Ureter (tissue), 1 donor: ENCODE measurements at regions not wholly inside any gene's neighbourhood (a gene's known extent, or its start where the extent isn't known, plus 50 kb on each side); places are given as distances from the start of the nearest gene placed in this dataset.
"Not testable (repeated sequence)": the region's sequence is repeated elsewhere in the genome, so short reads cannot be mapped to it uniquely, and the experiment has no call there.

Experiments used
- DNase-seq: peaks from one replicate; pipeline ENCODE4 v3.0.0-alpha.2; 2020; ENCODE audit warnings: low spot score
- donor health status: DM: yes; HTN: yes; CAD: no.

DNA sequence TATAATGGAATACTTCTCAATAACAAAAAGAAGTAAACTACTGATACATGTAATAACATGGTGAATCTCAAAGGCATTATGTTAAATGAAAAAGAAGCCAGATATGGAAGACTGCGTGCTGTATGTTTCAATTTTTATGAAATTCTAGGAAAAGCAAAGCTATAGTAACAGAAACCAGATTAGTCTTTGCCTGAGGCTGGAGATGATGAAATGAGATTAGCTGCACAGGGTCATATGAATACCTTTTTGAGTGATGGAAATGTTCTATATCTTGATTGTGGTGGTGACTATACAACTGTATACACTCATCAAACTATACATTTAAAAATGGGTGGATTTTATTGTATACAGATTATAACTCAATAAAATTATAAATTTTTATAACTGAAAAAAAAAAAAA, 113.5 kb downstream of the TMEM30B start:
- DNase-seq = no peak

DNA sequence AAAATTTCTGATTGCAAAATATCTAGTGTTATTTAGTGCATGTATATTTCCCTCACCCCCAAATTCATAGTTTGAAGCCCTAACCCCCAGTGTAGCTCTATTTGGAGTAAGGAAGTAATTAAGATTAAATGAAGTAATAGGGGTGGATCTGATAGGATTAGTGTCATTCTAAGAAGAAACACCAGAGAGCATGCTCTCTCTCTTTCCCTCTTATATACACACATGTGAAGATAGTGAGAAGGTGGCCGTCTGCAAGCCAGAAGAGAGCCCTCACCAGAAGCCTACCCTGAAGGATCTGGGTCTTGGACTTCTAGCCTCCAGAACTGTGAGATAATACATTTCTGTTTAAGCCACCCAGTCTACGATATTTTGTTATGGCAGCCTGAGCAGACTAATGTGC, 120.3 kb downstream of the TMEM30B start:
- no peak for DNase-seq

DNA sequence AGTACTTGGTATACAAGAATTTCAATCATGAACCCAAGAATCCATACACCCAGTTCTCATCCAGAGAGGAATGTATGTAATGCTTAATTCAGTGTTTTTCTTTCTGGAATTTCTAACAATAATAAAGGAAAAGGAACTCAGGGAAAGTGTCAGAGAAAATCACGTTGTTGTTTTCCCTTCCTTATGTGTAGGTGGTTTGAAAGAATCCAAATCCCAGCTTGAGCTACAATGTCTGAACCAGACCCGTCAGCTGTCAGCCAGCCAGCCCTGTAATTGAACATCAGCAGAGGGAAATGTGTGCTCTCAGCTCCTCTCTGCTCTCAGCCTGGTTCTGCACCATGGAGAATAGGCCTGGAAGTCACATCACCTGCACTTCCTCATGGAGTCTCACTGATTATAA, 126.5 kb downstream of the TMEM30B start:
- DNase-seq = no peak

DNA sequence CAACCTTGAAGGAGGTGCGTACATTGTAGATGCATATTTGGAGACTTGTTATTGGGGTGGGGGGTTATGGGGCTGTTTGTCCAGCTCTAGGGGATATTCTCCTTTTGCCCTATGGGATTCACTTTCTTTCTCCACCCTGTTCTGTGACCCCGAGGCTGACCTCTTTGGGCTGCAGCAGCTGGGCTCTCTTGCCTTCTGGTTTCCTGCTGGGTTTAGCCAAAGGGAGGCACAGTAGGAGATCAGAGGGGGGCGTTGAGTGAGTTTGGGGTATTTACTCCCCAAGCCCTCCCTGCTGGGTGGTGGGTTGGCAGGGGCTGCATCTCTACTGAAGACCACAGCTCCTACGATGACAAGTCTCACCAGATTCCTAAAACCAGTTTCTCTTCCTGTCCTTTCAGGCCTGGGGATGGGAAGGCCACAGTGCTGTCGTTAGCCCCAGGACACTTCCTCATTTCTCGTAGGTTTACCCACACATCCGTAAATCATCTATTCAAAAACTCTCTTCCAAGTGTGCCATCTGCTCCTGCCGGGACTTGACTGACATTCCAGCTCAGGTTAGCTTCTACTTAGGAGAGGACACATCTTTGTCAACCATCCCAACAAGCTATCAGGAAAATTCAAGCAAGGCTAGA, 127.1 kb downstream of the TMEM30B start:
- DNase-seq = no peak

DNA sequence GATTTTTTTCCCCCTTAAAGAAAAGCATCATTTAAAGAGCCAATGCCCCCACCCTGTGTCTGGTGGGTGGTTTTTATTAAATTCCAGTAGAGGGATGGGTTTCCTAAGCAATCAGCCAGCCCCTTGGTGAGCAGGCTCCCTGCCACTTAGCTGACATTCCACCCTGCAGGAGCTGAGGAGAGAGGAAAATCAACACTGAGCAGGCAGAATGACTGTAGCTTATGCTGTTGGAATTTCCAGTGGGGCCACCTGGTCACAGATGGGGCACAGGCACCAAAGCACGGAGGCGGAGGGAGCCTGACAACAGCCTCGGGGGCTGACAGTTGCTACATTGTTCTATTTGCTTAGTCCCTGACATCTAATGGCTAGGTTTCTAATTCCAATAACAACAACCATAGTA, 127.7 kb downstream of the TMEM30B start:
- no peak for DNase-seq

DNA sequence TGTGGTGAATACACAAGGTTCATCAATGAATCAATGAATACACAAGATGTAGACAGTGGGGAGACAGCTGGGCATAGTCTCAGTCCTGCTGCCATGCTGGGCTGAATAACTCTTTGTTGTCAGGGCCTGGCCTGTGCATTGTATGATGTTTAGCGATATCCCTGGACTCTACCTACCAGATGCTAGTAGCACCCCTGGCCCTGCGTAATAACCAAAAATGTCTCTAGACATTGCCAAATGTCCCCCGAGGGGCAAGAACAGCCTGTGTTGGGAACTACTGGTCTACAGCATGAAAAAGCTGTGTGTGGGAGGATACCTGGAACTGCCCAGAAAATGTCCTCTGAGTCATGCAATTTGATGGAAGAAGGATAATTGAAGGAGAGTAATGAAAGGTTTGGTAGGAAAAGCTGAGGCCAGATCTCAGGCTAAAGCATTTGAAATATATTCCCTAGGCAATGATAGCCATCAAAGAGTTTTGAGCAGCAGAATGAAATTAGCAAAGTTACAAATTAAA, 128.2 kb downstream of the TMEM30B start:
- no peak for DNase-seq

DNA sequence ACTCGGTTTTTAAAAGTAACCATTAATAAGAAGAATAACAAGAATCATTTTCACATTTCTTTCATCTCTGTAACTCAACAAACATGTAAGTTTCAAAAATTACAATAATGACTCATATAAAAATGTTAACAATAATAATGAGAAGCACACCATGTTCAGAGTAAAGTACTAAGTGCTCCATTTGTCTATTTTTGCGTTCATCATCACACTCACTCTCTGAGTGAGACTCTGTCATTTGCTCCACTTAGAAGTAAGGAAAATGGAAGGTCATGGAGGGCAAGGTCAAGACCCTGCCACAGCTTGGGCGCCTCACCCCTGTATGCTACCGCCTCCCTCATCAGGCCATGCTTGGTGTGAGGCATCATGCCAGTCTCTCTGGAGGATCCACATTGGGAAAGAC, 129.9 kb downstream of the TMEM30B start:
- no peak for DNase-seq

DNA sequence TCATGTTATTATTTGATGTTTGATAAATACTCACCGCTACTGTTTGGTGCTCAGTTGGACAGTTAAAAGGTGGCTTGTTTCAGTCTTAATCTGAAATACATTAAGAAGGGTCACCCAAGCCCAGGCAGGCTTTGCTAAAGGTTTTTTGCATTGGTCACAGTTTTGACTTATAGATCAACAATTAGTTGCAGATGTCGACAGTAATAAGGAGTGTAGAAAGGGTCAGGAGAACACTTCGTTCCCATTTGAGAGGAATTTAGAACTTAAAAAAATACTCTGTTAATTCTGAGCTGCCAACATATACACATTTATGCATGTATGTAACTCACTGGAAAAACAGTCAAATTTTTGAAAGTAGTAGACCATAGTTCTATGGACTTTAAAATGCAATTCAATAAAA, 130.3 kb downstream of the TMEM30B start:
- DNase-seq = no peak

DNA sequence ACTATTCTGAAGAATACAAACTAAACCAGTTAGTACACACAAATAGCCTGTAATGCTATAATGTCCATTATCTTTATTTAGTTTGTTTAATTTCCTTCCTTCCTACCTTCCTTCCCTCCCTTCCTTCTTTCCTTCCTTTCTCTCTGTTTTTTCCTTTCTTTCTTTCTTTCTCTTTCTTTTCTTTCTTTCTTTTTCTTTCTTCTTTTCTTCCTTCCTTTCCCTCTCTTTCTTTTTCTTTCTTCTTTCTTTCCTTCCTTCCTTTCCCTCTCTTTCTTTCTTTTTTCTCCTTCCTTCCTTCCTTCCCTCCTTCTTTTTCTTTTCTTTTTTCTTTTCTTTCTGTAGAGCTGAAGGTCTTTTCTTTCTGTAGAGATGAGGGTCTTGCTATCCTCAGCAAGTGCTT, 131.2 kb downstream of the TMEM30B start:
- DNase-seq = no peak

DNA sequence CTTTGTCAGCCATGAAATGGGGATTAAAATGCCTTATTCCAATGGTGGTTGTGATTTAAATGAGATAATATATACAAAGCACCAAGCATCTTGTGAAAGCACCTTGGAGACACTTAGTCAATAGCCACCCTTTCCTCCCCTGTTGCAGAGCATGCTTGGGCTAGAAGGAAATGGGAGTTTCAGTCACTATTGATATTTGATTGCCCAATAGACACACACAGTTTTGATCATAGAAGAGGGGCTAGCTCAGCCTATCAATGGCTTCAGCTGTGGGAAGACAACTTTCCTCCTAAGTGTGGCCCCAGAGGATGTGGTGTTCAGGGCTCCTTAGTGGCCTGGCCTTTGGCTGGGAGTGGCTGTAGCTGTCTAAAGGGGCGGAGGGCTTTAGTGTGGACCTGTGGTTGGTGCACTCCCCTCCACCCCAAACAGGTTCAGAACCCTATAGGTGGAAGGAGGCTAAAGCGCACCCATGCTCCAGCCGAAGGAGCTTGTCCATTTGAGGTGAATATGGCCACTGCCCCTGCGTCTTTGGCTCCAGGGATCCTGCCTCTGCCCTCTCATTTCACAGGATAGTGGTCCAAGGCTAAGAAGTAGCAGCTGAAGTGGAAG, 132.3 kb downstream of the TMEM30B start:
- DNase-seq = no peak

DNA sequence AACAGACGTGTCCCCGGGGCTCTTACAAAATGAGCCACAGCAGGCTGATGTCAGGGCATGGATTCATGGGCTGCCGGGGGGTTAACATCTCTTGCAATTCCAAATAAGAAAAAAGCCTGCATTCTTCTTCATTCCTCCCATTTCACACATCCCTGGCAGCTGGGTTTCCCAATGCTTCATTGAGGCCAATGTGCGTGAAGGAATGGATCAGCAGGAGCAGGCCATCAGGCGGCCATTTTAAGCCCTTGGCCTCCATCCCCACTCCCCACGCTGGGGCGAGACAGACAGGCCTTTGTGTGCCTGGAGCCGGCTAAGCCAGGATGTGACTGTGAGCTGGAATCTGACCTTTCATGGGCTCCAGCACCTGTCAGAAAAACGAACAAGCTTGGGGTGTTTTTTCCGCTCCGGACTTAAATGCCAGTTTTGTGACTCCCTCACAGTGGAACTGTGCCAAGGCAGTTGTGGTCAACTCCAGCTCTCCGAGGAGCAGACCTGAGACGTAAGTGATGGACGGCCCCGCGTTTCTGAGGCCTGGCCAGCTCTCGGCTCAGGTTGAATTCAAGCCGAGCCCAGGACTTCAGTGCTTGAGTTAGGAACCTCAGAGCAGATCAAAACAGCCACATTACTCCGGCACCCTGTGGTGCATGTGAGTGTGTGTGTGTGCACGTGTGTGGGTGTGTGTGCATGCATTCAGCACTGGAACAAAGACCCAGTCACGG, 133.1 kb downstream of the TMEM30B start:
- DNase-seq = no peak

DNA sequence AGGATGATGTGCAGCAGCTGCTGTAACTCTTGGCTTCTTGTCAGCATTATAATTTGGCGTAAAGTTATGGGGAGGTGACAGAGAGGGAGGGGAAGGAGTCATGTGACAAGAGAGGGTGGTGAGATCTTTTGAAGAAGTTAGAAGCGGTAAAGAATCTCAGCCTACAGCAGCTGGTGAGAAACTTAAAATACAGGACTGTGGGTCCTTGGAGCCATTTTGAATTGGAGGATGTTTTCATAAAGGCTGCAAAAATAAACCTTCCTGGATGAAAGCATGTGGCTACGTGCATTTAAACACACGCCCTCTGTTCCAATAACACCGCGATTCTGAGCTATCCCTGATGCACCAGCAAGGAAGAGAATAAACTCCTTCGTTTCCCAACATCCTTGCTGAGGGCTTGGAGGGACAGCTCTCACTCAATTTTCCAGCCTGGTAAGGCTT, 133.7 kb downstream of the TMEM30B start:
- DNase-seq = no peak

DNA sequence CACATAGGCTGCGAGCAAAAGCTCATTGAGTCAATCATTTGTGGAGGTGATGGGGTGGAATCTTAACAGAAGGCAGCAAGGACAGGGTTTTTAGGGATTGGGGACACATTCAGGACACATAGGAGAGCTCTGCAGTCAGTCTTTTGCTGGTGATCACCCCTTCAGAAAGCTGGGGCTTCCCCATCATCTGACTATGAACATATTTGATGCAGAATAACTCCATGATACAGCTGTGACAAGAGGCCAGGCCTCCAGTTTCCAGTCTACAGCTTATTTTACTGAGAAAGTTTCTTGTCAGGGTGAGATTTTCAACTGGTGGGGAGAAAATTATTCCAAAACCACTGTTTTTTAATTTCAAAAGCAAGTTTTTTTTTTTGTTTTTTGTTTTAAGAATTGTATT, 134.2 kb downstream of the TMEM30B start:
- DNase-seq = no peak

DNA sequence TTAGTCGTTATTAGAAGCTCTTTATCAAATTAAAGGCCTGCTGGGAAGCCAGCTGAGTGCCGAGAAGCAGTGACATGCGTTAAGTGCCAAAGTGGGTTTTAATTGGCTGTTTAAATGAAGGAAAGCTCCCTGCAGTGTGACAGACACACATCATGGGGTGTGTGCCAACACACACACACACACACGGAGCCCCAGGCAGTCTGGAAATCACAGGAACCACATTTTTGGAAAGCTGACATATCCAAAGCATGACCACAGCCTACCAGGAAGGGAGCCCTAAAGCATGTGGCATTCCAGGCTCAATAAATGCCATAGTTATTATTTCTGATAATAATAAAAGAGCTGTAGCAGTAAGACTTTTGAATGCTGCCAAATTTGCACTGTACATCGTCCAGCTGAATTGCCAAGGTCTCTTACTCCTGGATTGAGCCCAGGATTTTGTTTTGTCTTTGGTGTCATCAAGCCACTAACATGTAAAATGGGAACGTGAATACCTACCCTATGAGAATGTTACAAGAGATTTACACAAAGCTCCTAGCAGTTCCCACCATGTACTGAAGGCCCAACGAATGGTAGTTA, 135.1 kb downstream of the TMEM30B start:
- DNase-seq = no peak

DNA sequence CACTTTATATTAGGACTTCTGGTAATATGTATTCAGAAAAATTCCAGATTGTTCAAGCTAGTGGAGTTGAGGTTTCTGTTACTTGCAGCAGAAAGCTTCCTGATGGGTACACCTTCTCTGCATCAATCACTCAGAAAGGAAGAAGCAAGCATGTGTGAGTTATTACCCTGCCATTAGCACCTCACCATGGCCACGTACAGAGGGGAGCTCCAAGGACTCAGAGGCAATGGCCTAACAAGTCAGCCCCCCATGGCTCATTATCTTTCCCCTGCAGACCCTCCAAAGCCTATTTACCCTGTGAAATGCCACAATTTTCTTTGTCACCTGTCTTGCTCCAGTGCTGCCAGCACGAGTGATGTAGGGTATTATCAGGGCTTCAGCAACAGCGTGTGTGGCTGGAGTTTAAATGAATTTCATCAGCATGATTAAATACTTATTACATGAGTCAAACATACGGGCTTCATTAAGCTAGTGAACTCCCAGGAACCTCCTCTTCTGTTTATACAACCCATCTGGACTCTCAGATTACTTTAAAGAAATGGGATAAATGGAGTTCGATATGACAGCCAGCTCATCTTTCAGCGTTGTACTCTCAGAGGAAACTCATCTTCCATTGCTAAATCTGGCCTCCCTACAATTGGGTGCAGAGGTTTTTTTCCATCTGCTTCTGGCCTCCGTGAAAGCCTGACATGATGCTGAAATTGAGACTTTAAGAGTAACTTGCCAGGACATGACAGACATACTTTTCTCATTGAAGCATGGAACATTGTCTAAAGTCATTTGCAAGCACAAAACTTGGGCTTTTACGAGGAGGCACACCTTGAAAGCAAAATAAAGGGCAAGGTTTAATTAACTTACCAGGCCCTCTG, 135.9 kb downstream of the TMEM30B start:
- no peak for DNase-seq

DNA sequence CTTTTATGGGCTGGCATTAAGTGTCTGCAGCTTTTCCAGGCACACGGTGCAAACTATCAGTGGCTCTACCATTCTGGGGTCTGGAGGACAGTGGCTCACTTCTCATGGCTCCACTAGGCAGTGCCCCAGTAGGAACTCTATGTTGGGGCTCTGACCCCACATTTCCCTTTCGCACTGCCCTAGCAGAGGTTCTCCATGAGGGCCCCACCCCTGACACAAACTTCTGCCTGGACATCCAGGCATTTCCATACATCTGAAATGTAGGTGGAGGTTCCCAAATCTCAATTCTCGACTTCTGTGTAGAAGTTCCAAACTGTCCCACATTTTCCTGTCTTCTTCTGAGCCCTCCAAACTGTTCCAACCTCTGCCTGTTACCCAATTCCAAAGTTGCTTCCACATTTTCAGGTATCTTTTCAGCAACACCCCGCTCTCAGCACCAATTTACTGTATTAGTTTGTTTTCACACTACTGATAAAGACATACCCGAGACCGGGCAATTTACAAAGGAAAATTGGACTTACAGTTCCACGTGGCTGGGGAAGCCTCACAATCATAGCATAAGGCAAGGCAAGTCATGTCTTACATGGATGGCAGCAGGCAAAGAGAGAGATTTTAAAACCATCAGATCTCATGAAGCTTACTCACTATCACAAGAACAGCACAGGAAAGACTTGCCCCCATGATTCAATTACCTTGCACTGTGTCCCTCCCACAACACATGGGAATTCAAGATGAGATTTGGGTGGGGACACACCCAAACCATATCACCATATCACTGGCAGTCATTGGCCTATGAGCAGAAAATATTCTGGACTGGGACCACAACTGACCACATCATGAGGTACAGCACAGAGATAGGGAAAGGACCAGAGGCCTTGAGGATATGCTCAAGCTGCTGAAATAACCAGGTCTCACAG, 136.8 kb downstream of the TMEM30B start:
- DNase-seq = not testable (repeated sequence)

DNA sequence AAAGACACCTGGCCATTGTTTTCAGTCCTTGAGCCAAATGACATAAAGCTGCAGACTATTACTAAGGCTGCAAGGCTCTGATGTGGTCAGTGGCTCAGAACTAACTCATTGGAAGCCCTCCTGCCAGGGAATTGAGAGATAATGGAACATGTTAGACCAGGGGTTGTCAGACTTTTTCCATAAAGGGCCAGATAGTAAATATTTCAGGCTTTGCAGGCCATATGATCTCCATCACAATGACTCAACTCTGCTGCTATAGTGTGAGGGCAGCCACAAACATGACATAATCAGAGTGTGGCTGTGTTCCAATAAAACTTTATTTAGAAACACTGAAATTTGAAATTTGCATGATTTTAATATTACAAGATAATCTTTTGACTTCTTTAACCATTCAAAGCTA, 140.3 kb downstream of the TMEM30B start:
- no peak for DNase-seq

DNA sequence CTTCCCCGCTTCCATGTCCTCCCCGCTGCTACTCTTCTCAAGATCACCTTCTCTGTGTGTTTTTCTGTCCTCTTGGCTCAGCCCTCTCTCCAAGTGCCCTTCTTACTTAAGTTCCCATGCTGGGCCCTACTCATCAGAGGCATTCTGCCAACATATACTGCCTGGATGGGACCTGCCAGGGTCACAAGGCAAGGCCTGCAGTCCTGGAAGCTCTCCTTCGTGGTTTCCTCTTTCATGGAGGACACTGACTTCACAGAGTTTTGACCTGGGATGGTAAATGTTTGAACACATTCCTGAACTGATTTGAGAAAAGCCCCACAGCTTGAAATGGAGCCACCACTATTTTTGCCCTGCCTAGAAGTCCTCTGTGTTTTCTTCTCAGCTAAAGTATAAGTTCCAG, 140.9 kb downstream of the TMEM30B start:
- no peak for DNase-seq

DNA sequence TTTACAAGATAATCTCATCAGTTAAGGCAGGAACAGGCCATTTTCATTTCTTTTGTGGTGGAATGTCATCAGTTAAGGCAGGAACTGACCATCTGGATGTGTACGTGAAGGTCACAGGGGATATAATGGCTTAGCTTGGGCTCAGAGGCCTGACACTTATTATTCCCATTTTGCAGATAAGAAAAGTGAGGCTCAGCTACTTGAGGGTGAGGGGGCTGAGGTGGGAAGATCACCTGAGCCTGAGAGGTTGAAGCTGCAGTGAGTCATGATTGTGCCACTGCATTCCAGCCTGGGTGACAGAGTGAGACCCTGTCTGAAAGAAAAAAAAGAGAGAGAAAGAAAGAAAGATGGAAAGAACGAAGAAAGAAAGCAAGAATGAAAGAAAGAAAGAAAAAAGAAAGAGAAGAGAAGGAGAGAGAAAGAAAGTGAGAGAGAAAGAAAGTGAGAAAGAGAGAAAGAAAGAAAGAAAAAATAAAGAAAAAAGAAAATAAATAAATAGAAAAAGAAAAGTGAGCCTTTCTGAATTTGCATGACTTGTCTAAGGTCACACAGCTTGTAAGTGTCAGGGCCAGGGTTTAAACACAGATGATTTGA, 142.0 kb downstream of the TMEM30B start:
- DNase-seq = no peak

DNA sequence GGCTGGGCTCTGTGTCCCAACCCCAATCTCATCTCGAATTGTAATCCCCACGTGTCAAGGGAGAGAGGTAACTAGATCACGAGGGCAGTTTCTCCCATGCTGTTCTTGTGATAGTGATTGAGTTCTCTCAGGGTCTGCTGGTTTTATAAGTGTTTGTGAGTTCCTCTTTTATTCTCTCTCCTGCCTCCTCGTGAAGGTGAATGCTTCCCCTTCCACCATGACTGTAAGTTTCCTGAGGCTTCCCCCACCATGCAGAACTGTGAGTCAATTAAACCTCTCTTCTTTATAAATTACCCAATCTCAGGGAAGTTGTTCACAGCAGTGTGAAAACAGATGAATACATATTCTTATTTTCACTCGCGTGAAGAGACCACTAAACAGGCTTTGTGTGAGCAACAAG, 148.2 kb downstream of the TMEM30B start:
- no peak for DNase-seq
